Astrocyte (in vitro differentiated cells and primary cell): ENCODE measurements at regions not wholly inside any gene's neighbourhood (a gene's known extent, or its start where the extent isn't known, plus 50 kb on each side); places are given as distances from the start of the nearest gene placed in this dataset.

Experiments
- DNase-seq: peaks from one replicate; pipeline ENCODE4 v3.0.0-alpha.2; 2010; ENCODE audit warnings: low read depth
- FAIRE-seq: peaks from 2 replicates; lab custom pipeline; 2011; peaks lifted over from hg19 to GRCh38; lab: Jason Lieb, UNC
- H2AFZ ChIP-seq: 2 replicates; pipeline ENCODE4 v1.6.0; 2012; ENCODE audit warnings: low read depth, low read length, inconsistent platforms
- H3K27ac ChIP-seq: 2 replicates; pipeline ENCODE4 v1.5.1; 2011; ENCODE audit warnings: low read depth, low read length, inconsistent platforms
- H3K27me3 ChIP-seq: 2 replicates; pipeline ENCODE4 v1.6.0; 2011; ENCODE audit warnings: low read length, inconsistent platforms; ENCODE audit not compliant: insufficient read depth
- H3K36me3 ChIP-seq: 2 replicates; pipeline ENCODE4 v1.5.1; 2011; ENCODE audit warnings: low read length, inconsistent platforms; ENCODE audit not compliant: insufficient read depth
- H3K4me1 ChIP-seq: 2 replicates; pipeline ENCODE4 v1.5.1; 2011; ENCODE audit warnings: low read length, inconsistent platforms; ENCODE audit not compliant: insufficient read depth
- H3K4me2 ChIP-seq: 2 replicates; pipeline ENCODE4 v1.6.0; 2012; ENCODE audit warnings: low read length, inconsistent platforms
- H3K4me3 ChIP-seq: 2 replicates; pipeline ENCODE4 v1.5.1; 2011; ENCODE audit warnings: low read depth, mild to moderate bottlenecking, low read length, inconsistent platforms; ENCODE audit not compliant: insufficient read depth
- H3K79me2 ChIP-seq: 2 replicates; pipeline ENCODE4 v1.6.0; 2012; ENCODE audit warnings: mild to moderate bottlenecking, low read length, inconsistent platforms; ENCODE audit not compliant: insufficient read depth
- H3K9ac ChIP-seq: 2 replicates; pipeline ENCODE4 v1.6.0; 2012; ENCODE audit warnings: mild to moderate bottlenecking, low read length, inconsistent platforms
- H3K9me3 ChIP-seq: 2 replicates; pipeline ENCODE4 v1.5.1; 2012; ENCODE audit warnings: low read depth, mild to moderate bottlenecking, low read length, inconsistent platforms; ENCODE audit not compliant: insufficient read depth
- H4K20me1 ChIP-seq: 2 replicates; pipeline ENCODE4 v1.6.0; 2012; ENCODE audit warnings: low read length, inconsistent platforms; ENCODE audit not compliant: insufficient read depth
- H3K27ac Mint-ChIP-seq: one replicate; pipeline ENCODE4 v1.8.0; 2021; ENCODE audit warnings: mild to moderate bottlenecking, mixed read lengths; ENCODE audit not compliant: unreplicated experiment
- H3K27me3 Mint-ChIP-seq: one replicate; pipeline ENCODE4 v1.8.0; 2021; ENCODE audit warnings: low read depth, mixed read lengths; ENCODE audit not compliant: unreplicated experiment
- H3K36me3 Mint-ChIP-seq: one replicate; pipeline ENCODE4 v1.8.0; 2021; ENCODE audit warnings: low read depth, mixed read lengths; ENCODE audit not compliant: unreplicated experiment
- H3K4me1 Mint-ChIP-seq: one replicate; pipeline ENCODE4 v1.8.0; 2021; ENCODE audit warnings: low read depth, mixed read lengths; ENCODE audit not compliant: unreplicated experiment
- H3K4me3 Mint-ChIP-seq: one replicate; pipeline ENCODE4 v1.8.0; 2021; ENCODE audit warnings: mild to moderate bottlenecking, moderate library complexity, mixed read lengths; ENCODE audit not compliant: unreplicated experiment
- H3K9me3 Mint-ChIP-seq: one replicate; pipeline ENCODE4 v1.8.0; 2021; ENCODE audit warnings: mild to moderate bottlenecking, mixed read lengths; ENCODE audit not compliant: unreplicated experiment
- EZH2 ChIP-seq: IDR thresholded peaks from 2 replicates; pipeline ENCODE4 v1.6.1; 2012; ENCODE audit warnings: mild to moderate bottlenecking, low read length, inconsistent platforms; ENCODE audit not compliant: insufficient read depth
- TF ChIP-seq, protein P1 (sequence below): IDR thresholded peaks from 2 replicates; pipeline ENCODE4 v1.5.1; 2011; ENCODE audit warnings: low read depth, mild to moderate bottlenecking, inconsistent platforms, low read length, moderate library complexity; ENCODE audit not compliant: insufficient read depth

DNA sequence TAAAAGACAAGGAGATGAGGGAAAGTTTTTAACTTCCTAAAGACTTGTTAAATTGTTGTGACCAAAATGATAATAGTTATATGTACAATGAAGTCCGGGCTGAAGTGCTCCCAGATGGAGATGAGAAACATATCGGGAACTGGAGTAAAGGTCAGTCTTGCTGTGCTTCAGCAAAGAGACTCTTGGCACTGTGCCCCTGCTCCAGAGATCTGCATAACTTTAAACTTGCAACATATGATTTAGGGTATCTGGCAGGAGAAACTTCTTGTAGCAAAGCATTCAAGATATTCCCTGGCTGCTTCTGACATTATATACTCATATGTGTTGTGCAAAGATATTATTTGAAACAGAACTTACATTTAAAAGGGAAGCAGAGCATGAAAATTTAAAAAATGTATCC, 786.6 kb upstream of the SLITRK6 start:
- Histone ChIP-seq H3K36me3 (no peaks in the 10 kb centered on the region), H3K79me2 (no peaks in the 10 kb centered on the region), H3K4me2 (no peak overlapping the region), H2AFZ (no peak overlapping the region), H3K9me3 (no peaks in the 10 kb centered on the region), H3K4me1 (no peaks in the 10 kb centered on the region), H3K9ac (no peak overlapping the region), H3K27ac (no peak overlapping the region), H3K4me3 (no peak overlapping the region), H3K27me3 (no peaks in the 10 kb centered on the region), H4K20me1 (no peaks in the 10 kb centered on the region)
- TF ChIP-seq, protein P1, sequence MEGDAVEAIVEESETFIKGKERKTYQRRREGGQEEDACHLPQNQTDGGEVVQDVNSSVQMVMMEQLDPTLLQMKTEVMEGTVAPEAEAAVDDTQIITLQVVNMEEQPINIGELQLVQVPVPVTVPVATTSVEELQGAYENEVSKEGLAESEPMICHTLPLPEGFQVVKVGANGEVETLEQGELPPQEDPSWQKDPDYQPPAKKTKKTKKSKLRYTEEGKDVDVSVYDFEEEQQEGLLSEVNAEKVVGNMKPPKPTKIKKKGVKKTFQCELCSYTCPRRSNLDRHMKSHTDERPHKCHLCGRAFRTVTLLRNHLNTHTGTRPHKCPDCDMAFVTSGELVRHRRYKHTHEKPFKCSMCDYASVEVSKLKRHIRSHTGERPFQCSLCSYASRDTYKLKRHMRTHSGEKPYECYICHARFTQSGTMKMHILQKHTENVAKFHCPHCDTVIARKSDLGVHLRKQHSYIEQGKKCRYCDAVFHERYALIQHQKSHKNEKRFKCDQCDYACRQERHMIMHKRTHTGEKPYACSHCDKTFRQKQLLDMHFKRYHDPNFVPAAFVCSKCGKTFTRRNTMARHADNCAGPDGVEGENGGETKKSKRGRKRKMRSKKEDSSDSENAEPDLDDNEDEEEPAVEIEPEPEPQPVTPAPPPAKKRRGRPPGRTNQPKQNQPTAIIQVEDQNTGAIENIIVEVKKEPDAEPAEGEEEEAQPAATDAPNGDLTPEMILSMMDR = no peak
- no peak for TF ChIP-seq EZH2
- Mint-ChIP-seq H3K4me1 (peaks cover 4% of the 10 kb centered on the region), H3K36me3 (no peaks in the 10 kb centered on the region), H3K27me3 (no peaks in the 10 kb centered on the region), H3K27ac (no peak overlapping the region), H3K4me3 (no peak overlapping the region), H3K9me3 (no peaks in the 10 kb centered on the region)
- FAIRE-seq (no peak), DNase-seq (peak; percentile 78)

DNA sequence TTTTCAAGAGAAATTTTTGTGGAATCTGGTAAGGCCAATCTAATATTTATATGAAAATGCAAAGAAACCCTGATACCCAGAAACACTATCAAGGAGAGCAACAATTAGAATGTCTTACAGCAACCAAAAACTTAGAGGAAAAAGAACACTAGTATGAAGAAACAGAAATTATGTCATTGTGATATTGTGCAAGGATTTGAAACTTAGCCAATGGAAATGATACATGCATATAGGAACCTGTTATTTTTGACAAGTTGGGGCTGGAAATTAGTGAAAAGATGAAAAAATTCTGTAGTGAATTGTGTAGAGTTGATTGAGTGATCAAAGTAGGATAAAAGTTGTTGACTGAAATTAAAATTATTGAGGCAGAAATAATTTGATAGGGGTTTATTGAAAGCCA, 792.6 kb upstream of the SLITRK6 start:
- Mint-ChIP-seq H3K36me3 (no peaks in the 10 kb centered on the region), H3K27ac (no peak overlapping the region), H3K27me3 (no peaks in the 10 kb centered on the region), H3K4me1 (peaks cover 10% of the 10 kb centered on the region), H3K4me3 (no peak overlapping the region), H3K9me3 (no peaks in the 10 kb centered on the region)
- no peaks in the 10 kb centered on the region for H3K4me1 ChIP-seq
- no peak overlapping the region for H3K4me3 ChIP-seq
- TF ChIP-seq EZH2 = no peak
- TF ChIP-seq, protein P1 = no peak
- no peaks in the 10 kb centered on the region for H3K27me3 ChIP-seq
- FAIRE-seq (no peak), DNase-seq (no peak)
- H3K9ac ChIP-seq = no peak overlapping the region
- no peak overlapping the region for H3K4me2 ChIP-seq
- H2AFZ ChIP-seq = no peak overlapping the region
- H4K20me1 ChIP-seq = no peaks in the 10 kb centered on the region
- H3K79me2 ChIP-seq = no peaks in the 10 kb centered on the region
- no peaks in the 10 kb centered on the region for H3K36me3 ChIP-seq
- no peak overlapping the region for H3K27ac ChIP-seq
- H3K9me3 ChIP-seq = no peaks in the 10 kb centered on the region

DNA sequence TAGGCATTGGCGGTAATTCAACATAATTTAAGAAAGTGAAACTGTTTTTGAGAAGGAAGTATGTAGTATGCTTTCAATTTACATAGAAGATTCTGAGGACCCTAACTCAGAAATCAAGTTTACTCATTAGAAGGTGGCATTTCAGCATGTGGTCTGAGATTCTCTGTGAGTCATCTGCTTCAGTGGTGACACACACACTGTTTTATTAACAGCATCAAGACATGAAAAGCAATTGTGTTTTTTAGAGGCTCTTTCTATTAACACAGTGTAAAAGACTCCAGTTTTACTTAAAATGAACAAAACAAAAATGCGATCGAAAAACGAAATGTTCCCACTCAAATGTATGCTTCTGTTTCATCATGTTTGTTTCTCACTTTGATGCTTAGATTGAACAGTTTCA, 802.1 kb upstream of the SLITRK6 start:
- no peaks in the 10 kb centered on the region for H3K4me1 ChIP-seq
- H3K4me3 Mint-ChIP-seq = no peak overlapping the region
- no peaks in the 10 kb centered on the region for H3K27me3 Mint-ChIP-seq
- H3K27ac Mint-ChIP-seq = no peak overlapping the region
- no peak overlapping the region for H3K27ac ChIP-seq
- H3K36me3 ChIP-seq = no peaks in the 10 kb centered on the region
- no peaks in the 10 kb centered on the region for H3K27me3 ChIP-seq
- no peak overlapping the region for H2AFZ ChIP-seq
- peak; percentile 34 for DNase-seq
- no peak for FAIRE-seq
- H3K4me3 ChIP-seq = no peak overlapping the region
- peak overlapping the region; percentile 34 for H3K9ac ChIP-seq
- H3K4me1 Mint-ChIP-seq = peaks cover 8% of the 10 kb centered on the region
- H3K9me3 Mint-ChIP-seq = no peaks in the 10 kb centered on the region
- no peaks in the 10 kb centered on the region for H3K36me3 Mint-ChIP-seq
- no peaks in the 10 kb centered on the region for H3K79me2 ChIP-seq
- TF ChIP-seq EZH2 = no peak
- TF ChIP-seq, protein P1 = no peak
- H4K20me1 ChIP-seq = no peaks in the 10 kb centered on the region
- H3K4me2 ChIP-seq = peak overlapping the region; percentile 53
- H3K9me3 ChIP-seq = no peaks in the 10 kb centered on the region
